OCI-LY3 (cell line): ENCODE measurements at regions not wholly inside any gene's neighbourhood (a gene's known extent, or its start where the extent isn't known, plus 50 kb on each side); places are given as distances from the start of the nearest gene placed in this dataset.

Source experiments
- CTCF ChIP-seq: fragments of 200-600, 300-600 bp; sonication (generic); IDR thresholded peaks from 2 replicates; pipeline ENCODE4 v1.5.1; 2014; ENCODE audit warnings: antibody characterized with exemption, low read length, low read depth
- EZH2phosphoT487 ChIP-seq: fragments of 200-600 bp; shearing (Covaris generic); IDR thresholded peaks from 2 replicates; pipeline ENCODE4 v1.6.1; 2018; ENCODE audit warnings: antibody characterized with exemption, mixed run types, low read depth

GRCh38 chr11:43556612-43557375 is 123.7 kb upstream of the HSD17B12 start:
- TF ChIP-seq CTCF (no peak), EZH2phosphoT487 (no peak)
